ENCODE measurements at regions not wholly inside any gene's neighbourhood (a gene's known extent, or its start where the extent isn't known, plus 50 kb on each side); places are given as distances from the start of the nearest gene placed in this dataset.

DNA sequence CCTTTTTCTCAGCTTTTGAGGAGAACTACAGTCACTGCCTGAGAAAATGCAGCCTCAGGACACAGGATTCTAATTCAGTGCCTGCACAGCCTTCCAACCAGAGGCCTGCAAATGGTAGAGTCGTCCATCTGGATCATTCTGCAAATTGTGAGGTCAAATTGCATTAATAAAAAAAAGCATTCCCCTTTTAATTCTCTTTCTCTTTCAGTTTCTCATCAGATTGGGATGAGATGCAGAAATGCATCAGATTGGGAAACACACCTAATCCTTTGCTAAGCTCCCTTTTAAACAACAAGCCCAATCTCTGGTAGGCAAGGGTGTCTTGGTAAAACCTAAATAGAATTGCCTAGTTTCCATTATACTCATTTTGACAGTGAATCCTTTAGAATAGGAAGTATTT lies 838.8 kb downstream of the MAFB start:
- H3K27ac ChIP-seq (ENCODE audit: low read length), result peak overlapping the region; percentile 21; the same call in 1 of the 2 replicates
- H3K4me2 ChIP-seq (ENCODE audit: low read length), result peak overlapping the region; percentile 5
- no peak overlapping the region; the same call in 1 of the 2 replicates for H3K9ac ChIP-seq (ENCODE audit: low read length)

GRCh38 chr20:39849664-39850063 lies 839.4 kb downstream of the MAFB start:
- TF ChIP-seq EZH2phosphoT487 (IDR thresholded peaks at IDR 0.05; ENCODE audit: low read depth), result no peak
- no peak for TF ChIP-seq CTCF (IDR thresholded peaks at IDR 0.05; ENCODE audit: low read depth, low read length)
- Histone ChIP-seq H4K20me1 (ENCODE audit: insufficient read depth, low read length) (no peaks in the 10 kb centered on the region), H3K79me2 (ENCODE audit: low read length) (no peaks in the 10 kb centered on the region), H2AFZ (ENCODE audit: low read depth, low read length) (no peak overlapping the region), H3K36me3 (replicated peaks; ENCODE audit: low read depth, low read length) (no peaks in the 10 kb centered on the region), H3K27ac (ENCODE audit: low read length) (no peak overlapping the region), H3K4me3 (ENCODE audit: low read length) (no peak overlapping the region), H3K27me3 (ENCODE audit: low read depth, low read length) (no peaks in the 10 kb centered on the region), H3K9me3 (ENCODE audit: insufficient read depth, low read length) (no peaks in the 10 kb centered on the region), H3K4me2 (ENCODE audit: low read length) (no peak overlapping the region), H3K9ac (ENCODE audit: low read length) (no peak overlapping the region), H3K4me1 (ENCODE audit: low read length) (peaks cover 30% of the 10 kb centered on the region)

More for the DNA sequence above, 838.8 kb downstream of the MAFB start:
- Histone ChIP-seq H3K27me3 (ENCODE audit: low read depth, low read length) (no peaks in the 10 kb centered on the region), H2AFZ (ENCODE audit: low read depth, low read length) (peak overlapping the region; percentile 90), H3K9me3 (ENCODE audit: insufficient read depth, low read length) (no peaks in the 10 kb centered on the region), H3K4me1 (ENCODE audit: low read length) (peaks cover 29% of the 10 kb centered on the region), H4K20me1 (ENCODE audit: insufficient read depth, low read length) (no peaks in the 10 kb centered on the region), H3K36me3 (replicated peaks; ENCODE audit: low read depth, low read length) (no peaks in the 10 kb centered on the region), H3K4me3 (ENCODE audit: low read length) (no peak overlapping the region), H3K79me2 (ENCODE audit: low read length) (no peaks in the 10 kb centered on the region)
- TF ChIP-seq CTCF (IDR thresholded peaks at IDR 0.05; ENCODE audit: low read depth, low read length), result no peak
- TF ChIP-seq EZH2phosphoT487 (IDR thresholded peaks at IDR 0.05; ENCODE audit: low read depth), result no peak

- Histone ChIP-seq H3K27me3 (ENCODE audit: low read depth, low read length) (no peaks in the 10 kb centered on the region), H3K4me1 (ENCODE audit: low read length) (peaks cover 30% of the 10 kb centered on the region), H3K79me2 (ENCODE audit: low read length) (no peaks in the 10 kb centered on the region), H4K20me1 (ENCODE audit: insufficient read depth, low read length) (no peaks in the 10 kb centered on the region), H3K9ac (ENCODE audit: low read length) (no peak overlapping the region), H2AFZ (ENCODE audit: low read depth, low read length) (no peak overlapping the region), H3K36me3 (replicated peaks; ENCODE audit: low read depth, low read length) (no peaks in the 10 kb centered on the region), H3K9me3 (ENCODE audit: insufficient read depth, low read length) (no peaks in the 10 kb centered on the region), H3K27ac (ENCODE audit: low read length) (no peak overlapping the region), H3K4me3 (ENCODE audit: low read length) (no peak overlapping the region), H3K4me2 (ENCODE audit: low read length) (no peak overlapping the region)
- TF ChIP-seq CTCF (IDR thresholded peaks at IDR 0.05; ENCODE audit: low read depth, low read length) (no peak), EZH2phosphoT487 (IDR thresholded peaks at IDR 0.05; ENCODE audit: low read depth) (no peak)
Measured at GRCh38 chr20:39849171-39849570, 839.9 kb downstream of the MAFB start.

- H3K4me3 ChIP-seq (ENCODE audit: low read length), result no peak overlapping the region
- H3K27ac ChIP-seq (ENCODE audit: low read length), result no peak overlapping the region
- peaks cover 1% of the 10 kb centered on the region for H3K36me3 ChIP-seq (replicated peaks; ENCODE audit: low read depth, low read length)
- peaks cover 6% of the 10 kb centered on the region; the same call in 1 of the 2 replicates for H3K4me1 ChIP-seq (ENCODE audit: low read length)
- no peak overlapping the region for H3K4me2 ChIP-seq (ENCODE audit: low read length)
- H3K9me3 ChIP-seq (ENCODE audit: insufficient read depth, low read length), result no peaks in the 10 kb centered on the region
- no peak for TF ChIP-seq EZH2phosphoT487 (IDR thresholded peaks at IDR 0.05; ENCODE audit: low read depth)
- TF ChIP-seq CTCF (IDR thresholded peaks at IDR 0.05; ENCODE audit: low read depth, low read length), result no peak
- no peak overlapping the region for H3K9ac ChIP-seq (ENCODE audit: low read length)
- H2AFZ ChIP-seq (ENCODE audit: low read depth, low read length), result no peak overlapping the region
- H3K27me3 ChIP-seq (ENCODE audit: low read depth, low read length), result no peaks in the 10 kb centered on the region
- no peaks in the 10 kb centered on the region for H3K79me2 ChIP-seq (ENCODE audit: low read length)
- H4K20me1 ChIP-seq (ENCODE audit: insufficient read depth, low read length), result no peaks in the 10 kb centered on the region
Measured at GRCh38 chr20:39839399-39840119, 849.5 kb downstream of the MAFB start.
